Stimulated activated CD8-positive, alpha-beta memory T cell treated with anti-CD3 and anti-CD28 coated beads, Interleukin-15, amount 100 ng/mL, for 24 hours (primary cell): ENCODE measurements at regions not wholly inside any gene's neighbourhood (a gene's known extent, or its start where the extent isn't known, plus 50 kb on each side); places are given as distances from the start of the nearest gene placed in this dataset.
"Not testable (repeated sequence)": the region's sequence is repeated elsewhere in the genome, so short reads cannot be mapped to it uniquely, and the experiment has no call there.

Experiments used
- DNase-seq: peaks from one replicate; pipeline ENCODE4 v3.0.0-alpha.2; 2020; ENCODE audit warnings: low read depth

- DNase-seq, result no peak
Measured at GRCh38 chr5:42989190-42989589, 50.9 kb downstream of the ANXA2R start.

- DNase-seq, result no peak
Measured at GRCh38 chr5:42988568-42988967, 51.6 kb downstream of the ANXA2R start.

- DNase-seq, result no peak
Measured at GRCh38 chr5:42985129-42986037, 54.7 kb downstream of the ANXA2R start.

- no peak for DNase-seq
Measured at GRCh38 chr5:42984307-42984706, 55.8 kb downstream of the ANXA2R start.

GRCh38 chr5:42982107-42982622, 58.0 kb downstream of the ANXA2R start:
- DNase-seq, result no peak

GRCh38 chr5:42981417-42982106, 58.6 kb downstream of the ANXA2R start:
- DNase-seq, result not testable (repeated sequence)

GRCh38 chr5:42981015-42981414, 59.1 kb downstream of the ANXA2R start:
- not testable (repeated sequence) for DNase-seq

GRCh38 chr5:42980391-42980790, 59.7 kb downstream of the ANXA2R start:
- DNase-seq, result not testable (repeated sequence)

- not testable (repeated sequence) for DNase-seq
Measured at GRCh38 chr5:42979242-42979641, 60.9 kb downstream of the ANXA2R start.

GRCh38 chr5:42974536-42974935, 65.6 kb downstream of the ANXA2R start:
- DNase-seq, result no peak

GRCh38 chr5:42970636-42971559, 69.2 kb downstream of the ANXA2R start:
- DNase-seq, result no peak

GRCh38 chr5:42965934-42966333, 74.2 kb downstream of the ANXA2R start:
- DNase-seq, result no peak

- DNase-seq, result no peak
Measured at GRCh38 chr5:42963412-42963811, 76.7 kb downstream of the ANXA2R start.

GRCh38 chr5:42962124-42962523, 78.0 kb downstream of the ANXA2R start:
- DNase-seq, result no peak

GRCh38 chr5:42960506-42960905, 79.6 kb downstream of the ANXA2R start:
- DNase-seq, result no peak

- no peak for DNase-seq
Measured at GRCh38 chr5:42956551-42956950, 83.6 kb downstream of the ANXA2R start.

- DNase-seq, result no peak
Measured at GRCh38 chr5:42953041-42953440, 87.1 kb downstream of the ANXA2R start.

- DNase-seq, result no peak
Measured at GRCh38 chr5:42952578-42952974, 87.5 kb downstream of the ANXA2R start.

- DNase-seq, result peak; percentile 30
Measured at GRCh38 chr5:42951293-42951840, 88.8 kb downstream of the ANXA2R start.

GRCh38 chr5:42950456-42951292, 89.4 kb downstream of the ANXA2R start:
- DNase-seq, result no peak

- DNase-seq, result no peak
Measured at GRCh38 chr5:42950116-42950455, 90.0 kb downstream of the ANXA2R start.
